BJ (cell line): ENCODE measurements at regions not wholly inside any gene's neighbourhood (a gene's known extent, or its start where the extent isn't known, plus 50 kb on each side); places are given as distances from the start of the nearest gene placed in this dataset.

ENCODE experiments used
- CTCF ChIA-PET: fragments of 350-600 bp; formaldehyde crosslinking; extraction: SDS; loops from one replicate; lab custom pipeline; 2021; ENCODE audit warnings: antibody characterized with exemption, inconsistent platforms; lab: Yijun Ruan, JAX
- POLR2A ChIA-PET: fragments of 300-600 bp; sonication (Branson Sonifier 250); formaldehyde crosslinking; extraction: SDS; loops from one replicate; lab custom pipeline; 2021; ENCODE audit warnings: antibody characterized with exemption; lab: Charles Lee
- DNase-seq: peaks from one replicate; pipeline ENCODE4 v3.0.0-alpha.2; 2011; ENCODE audit warnings: low read depth
- H3K27me3 ChIP-seq: 2 replicates; pipeline ENCODE4 v1.6.0; 2011; ENCODE audit warnings: low read length; ENCODE audit not compliant: control insufficient read depth, insufficient read depth
- H3K36me3 ChIP-seq: 2 replicates; pipeline ENCODE4 v1.5.1; 2011; ENCODE audit warnings: low read length; ENCODE audit not compliant: control insufficient read depth, insufficient read depth
- H3K4me3 ChIP-seq: 2 replicates; pipeline ENCODE4 v1.5.1; 2011; ENCODE audit warnings: low read depth, mild to moderate bottlenecking, control low read depth, low read length
- TF ChIP-seq, protein P1 (sequence below): IDR thresholded peaks from 2 replicates; pipeline ENCODE4 v1.5.1; 2011; ENCODE audit warnings: low read depth, mild to moderate bottlenecking, control low read depth, inconsistent platforms, low read length, moderate library complexity; ENCODE audit not compliant: insufficient read depth

DNA sequence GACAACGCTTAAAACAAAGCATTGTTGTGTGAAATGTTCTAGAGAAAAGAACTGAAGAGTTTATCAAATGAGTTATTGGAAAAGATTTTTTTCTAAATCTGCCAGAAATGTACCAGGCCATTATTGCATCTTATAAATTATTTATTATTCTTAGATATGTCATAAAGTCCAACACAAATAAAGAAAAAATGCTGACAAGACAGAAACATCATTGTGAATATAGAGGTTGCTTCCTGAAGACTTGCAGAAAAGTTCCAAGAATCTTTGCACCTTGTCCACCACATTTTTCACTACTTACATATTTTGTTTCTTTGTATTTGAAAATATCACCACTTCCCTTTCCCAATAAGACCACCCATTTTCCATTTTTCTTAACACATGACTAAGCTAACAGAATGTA, 545.8 kb downstream of the IQCM start:
- H3K36me3 ChIP-seq = no peaks in the 10 kb centered on the region
- ChIA-PET POLR2A (no interaction called here), CTCF (no interaction called here)
- TF ChIP-seq, protein P1, sequence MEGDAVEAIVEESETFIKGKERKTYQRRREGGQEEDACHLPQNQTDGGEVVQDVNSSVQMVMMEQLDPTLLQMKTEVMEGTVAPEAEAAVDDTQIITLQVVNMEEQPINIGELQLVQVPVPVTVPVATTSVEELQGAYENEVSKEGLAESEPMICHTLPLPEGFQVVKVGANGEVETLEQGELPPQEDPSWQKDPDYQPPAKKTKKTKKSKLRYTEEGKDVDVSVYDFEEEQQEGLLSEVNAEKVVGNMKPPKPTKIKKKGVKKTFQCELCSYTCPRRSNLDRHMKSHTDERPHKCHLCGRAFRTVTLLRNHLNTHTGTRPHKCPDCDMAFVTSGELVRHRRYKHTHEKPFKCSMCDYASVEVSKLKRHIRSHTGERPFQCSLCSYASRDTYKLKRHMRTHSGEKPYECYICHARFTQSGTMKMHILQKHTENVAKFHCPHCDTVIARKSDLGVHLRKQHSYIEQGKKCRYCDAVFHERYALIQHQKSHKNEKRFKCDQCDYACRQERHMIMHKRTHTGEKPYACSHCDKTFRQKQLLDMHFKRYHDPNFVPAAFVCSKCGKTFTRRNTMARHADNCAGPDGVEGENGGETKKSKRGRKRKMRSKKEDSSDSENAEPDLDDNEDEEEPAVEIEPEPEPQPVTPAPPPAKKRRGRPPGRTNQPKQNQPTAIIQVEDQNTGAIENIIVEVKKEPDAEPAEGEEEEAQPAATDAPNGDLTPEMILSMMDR = no peak
- H3K27me3 ChIP-seq = no peaks in the 10 kb centered on the region
- no peak for DNase-seq
- H3K4me3 ChIP-seq = no peak overlapping the region

DNA sequence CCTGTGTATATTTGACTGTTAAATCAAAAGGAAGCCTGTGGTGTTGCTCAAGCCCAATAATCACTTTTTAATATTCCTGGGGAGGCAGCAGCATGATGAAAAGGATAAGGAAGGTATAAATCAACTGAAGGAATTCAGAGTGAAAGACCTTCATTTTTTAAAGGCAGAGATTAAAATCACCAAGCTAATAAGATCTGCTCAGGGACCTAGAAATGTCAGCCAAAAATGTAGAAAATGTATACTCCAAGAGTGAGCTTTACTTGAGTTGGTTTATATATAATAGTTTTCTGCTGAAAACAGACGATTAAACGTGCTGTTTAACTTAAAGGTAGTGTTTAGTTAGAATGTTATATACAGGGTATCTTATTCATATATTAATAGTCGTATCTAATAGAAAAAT, 549.3 kb downstream of the IQCM start:
- DNase-seq = no peak
- POLR2A ChIA-PET = no interaction called here
- no peaks in the 10 kb centered on the region for H3K36me3 ChIP-seq
- no peaks in the 10 kb centered on the region for H3K27me3 ChIP-seq
- TF ChIP-seq, protein P1 = no peak
- CTCF ChIA-PET = interaction anchor here (1.8 kb wide), 1 partner anchor 269 kb away, joined by 5 read pairs; no protein-coding TSS in a partner anchor
- H3K4me3 ChIP-seq = no peak overlapping the region

DNA sequence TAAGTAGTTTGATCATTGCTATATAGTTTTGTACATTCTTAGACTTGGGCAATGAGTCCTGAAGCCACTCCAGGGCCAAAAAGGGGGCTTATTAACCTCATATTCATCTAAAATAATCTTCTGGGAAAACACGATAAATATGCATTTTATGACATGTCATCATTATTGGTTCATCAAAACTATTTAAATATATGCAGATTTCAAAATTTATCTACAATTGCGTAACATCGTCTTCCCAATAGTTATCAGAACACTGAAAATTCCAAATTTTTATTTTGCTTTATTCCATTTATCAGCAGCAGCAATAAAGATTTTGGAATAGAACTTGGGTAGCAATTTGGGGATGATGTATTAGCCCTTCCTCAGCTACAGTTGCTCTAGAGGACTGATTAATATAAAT, 550.0 kb downstream of the IQCM start:
- ChIA-PET POLR2A (no interaction called here), CTCF (interaction anchor here (1.8 kb wide), 1 partner anchor 268 kb away, joined by 5 read pairs; no protein-coding TSS in a partner anchor)
- TF ChIP-seq, protein P1 = no peak
- H3K36me3 ChIP-seq = no peaks in the 10 kb centered on the region
- no peaks in the 10 kb centered on the region for H3K27me3 ChIP-seq
- H3K4me3 ChIP-seq = no peak overlapping the region
- DNase-seq = no peak

DNA sequence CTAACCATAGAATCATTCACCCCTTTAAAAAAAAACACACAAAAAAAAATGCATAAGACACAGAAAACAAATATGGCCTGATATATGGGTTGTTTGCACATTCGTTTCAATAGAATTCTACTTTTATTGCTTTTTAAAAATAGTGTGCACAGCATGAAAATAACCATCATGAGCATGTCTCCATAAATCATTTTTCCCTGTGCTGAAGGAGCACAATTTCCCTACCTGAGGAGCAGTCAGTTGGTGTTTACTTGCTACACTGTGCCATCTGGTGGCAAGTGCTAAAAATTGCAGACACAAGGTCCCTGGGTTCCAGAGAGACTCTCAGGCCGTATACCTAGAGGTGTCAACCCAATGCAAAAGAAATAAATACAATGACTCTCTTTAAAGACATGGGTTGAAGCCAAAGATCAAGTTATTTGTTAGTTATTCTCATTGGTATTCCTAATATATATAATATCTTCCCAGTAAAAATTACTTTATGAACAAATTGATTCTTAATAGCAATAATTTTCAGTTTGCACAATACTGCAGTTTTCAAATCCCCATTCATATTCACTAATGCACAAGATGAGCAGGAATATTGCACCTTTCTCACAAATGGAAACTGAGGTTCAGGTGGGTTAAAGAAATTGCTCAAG, 551.4 kb downstream of the IQCM start:
- ChIA-PET CTCF (interaction anchor here (0.6 to 1.2 kb wide), 4 partner anchors 16 to 418 kb away, joined by 3 read pairs; no protein-coding TSS in a partner anchor), POLR2A (no interaction called here)
- no peak for DNase-seq
- TF ChIP-seq, protein P1 = peak; percentile 72
- H3K36me3 ChIP-seq = no peaks in the 10 kb centered on the region
- no peak overlapping the region for H3K4me3 ChIP-seq
- no peaks in the 10 kb centered on the region for H3K27me3 ChIP-seq

DNA sequence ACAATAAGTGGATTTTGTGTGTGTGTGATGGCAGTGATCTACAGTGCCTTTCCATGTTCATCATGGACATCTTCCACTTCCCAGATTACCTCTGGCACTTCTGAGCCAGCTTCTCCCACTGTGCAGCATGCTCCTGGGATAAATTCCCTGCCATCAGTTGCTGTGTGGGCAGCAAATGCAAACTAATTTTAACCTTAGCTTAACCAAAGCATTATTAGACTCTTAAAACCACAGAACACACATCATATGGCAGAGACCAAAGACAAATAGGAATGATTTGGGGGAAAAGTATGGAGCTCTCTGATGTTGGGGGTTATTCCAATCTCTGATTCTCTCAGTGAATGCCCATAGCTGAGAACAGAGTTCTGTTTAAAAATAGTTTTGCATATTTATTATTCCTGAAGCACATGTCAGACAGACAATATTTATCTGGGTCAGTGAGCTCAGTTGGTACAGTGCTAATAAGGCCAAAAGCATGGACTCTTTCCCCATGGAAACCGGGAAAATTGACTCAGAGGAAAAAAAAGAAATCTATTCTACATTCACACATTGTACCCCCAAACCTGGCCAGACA, 567.4 kb downstream of the IQCM start:
- TF ChIP-seq, protein P1 = no peak
- CTCF ChIA-PET = interaction anchor here (0.6 to 1.2 kb wide), 4 partner anchors 15 to 954 kb away, joined by 3 read pairs; no protein-coding TSS in a partner anchor
- DNase-seq = no peak

More for the DNA sequence above, 567.4 kb downstream of the IQCM start:
- Histone ChIP-seq H3K4me3 (no peak overlapping the region), H3K36me3 (no peaks in the 10 kb centered on the region), H3K27me3 (no peaks in the 10 kb centered on the region)
- POLR2A ChIA-PET = interaction anchor here (0.7 kb wide), 1 partner anchor 1195 kb away, joined by 3 read pairs; no protein-coding TSS in a partner anchor
